ENCODE measurements at regions not wholly inside any gene's neighbourhood (a gene's known extent, or its start where the extent isn't known, plus 50 kb on each side); places are given as distances from the start of the nearest gene placed in this dataset.

DNA sequence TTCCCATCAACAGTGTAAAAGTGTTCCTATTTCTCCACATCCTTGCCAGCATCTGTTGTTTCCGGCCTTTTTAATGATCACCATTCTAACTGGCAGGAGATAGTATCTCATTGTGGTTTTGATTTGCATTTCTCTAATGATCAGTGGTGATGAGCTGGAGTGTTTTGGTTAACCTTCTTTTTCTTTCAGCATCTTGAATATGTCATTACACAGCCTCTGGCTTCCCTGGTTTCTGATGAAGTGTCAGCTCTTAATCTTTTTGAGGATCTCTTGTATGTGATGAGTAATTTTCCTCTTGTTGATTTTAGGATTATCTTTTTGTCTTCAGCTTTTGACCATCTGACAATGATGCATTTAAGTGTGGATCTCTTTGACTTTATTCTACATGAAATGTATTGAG is 133.2 kb upstream of the GRIK3 start:
- TF ChIP-seq SPI1 (IDR thresholded peaks at IDR 0.05; ENCODE audit: borderline replicate concordance, low read depth) (no peak), REST (IDR thresholded peaks at IDR 0.05; ENCODE audit: insufficient replicate concordance, low read depth) (no peak), CTCF (IDR thresholded peaks at IDR 0.05; ENCODE audit: insufficient read depth, low read length) (no peak), GABPA (IDR thresholded peaks at IDR 0.05; ENCODE audit: low read depth) (no peak), POLR2AphosphoS5 (IDR thresholded peaks at IDR 0.05; ENCODE audit: low read depth) (no peak)

DNA sequence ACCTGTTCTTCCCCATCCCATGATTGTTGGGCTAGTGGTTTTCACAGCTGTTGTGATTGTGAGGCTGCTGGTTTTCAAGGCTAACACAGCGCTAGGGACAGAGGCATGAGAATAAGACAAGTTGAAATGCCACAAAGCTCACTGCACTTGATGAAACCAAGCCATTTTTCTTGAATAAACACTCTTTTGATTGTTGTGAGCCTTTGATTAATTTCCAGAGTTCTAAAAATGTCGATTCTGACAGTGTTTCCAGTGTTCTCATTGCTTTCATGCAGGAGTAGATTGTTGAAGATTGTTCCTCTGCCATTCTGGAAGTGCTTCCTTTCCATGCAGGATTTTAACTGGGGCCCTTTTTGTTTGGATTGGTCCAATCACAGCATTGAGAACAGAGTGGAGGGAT is 134.9 kb upstream of the GRIK3 start:
- Histone ChIP-seq H3K4me3 (replicated peaks; ENCODE audit: insufficient read depth, low read length) (no peak overlapping the region), H3K27me3 (ENCODE audit: insufficient read depth, poor library complexity, severe bottlenecking) (peaks cover 5% of the 10 kb centered on the region), H3K27ac (replicated peaks) (no peak overlapping the region)
- no peak for DNase-seq (ENCODE audit: low read depth in 1 of 2, low spot score in 1 of 2)
- TF ChIP-seq SPI1 (IDR thresholded peaks at IDR 0.05; ENCODE audit: borderline replicate concordance, low read depth) (no peak), REST (IDR thresholded peaks at IDR 0.05; ENCODE audit: insufficient replicate concordance, low read depth) (no peak), POLR2AphosphoS5 (IDR thresholded peaks at IDR 0.05; ENCODE audit: low read depth) (no peak), CTCF (IDR thresholded peaks at IDR 0.05; ENCODE audit: insufficient read depth, low read length) (no peak), GABPA (IDR thresholded peaks at IDR 0.05; ENCODE audit: low read depth) (no peak)

More for the DNA sequence above, 133.2 kb upstream of the GRIK3 start:
- H3K4me3 ChIP-seq (replicated peaks; ENCODE audit: insufficient read depth, low read length), result no peak overlapping the region
- H3K27me3 ChIP-seq (ENCODE audit: insufficient read depth, poor library complexity, severe bottlenecking), result peaks cover 5% of the 10 kb centered on the region
- DNase-seq (ENCODE audit: low read depth in 1 of 2, low spot score in 1 of 2), result no peak
- no peak overlapping the region for H3K27ac ChIP-seq (replicated peaks)

DNA sequence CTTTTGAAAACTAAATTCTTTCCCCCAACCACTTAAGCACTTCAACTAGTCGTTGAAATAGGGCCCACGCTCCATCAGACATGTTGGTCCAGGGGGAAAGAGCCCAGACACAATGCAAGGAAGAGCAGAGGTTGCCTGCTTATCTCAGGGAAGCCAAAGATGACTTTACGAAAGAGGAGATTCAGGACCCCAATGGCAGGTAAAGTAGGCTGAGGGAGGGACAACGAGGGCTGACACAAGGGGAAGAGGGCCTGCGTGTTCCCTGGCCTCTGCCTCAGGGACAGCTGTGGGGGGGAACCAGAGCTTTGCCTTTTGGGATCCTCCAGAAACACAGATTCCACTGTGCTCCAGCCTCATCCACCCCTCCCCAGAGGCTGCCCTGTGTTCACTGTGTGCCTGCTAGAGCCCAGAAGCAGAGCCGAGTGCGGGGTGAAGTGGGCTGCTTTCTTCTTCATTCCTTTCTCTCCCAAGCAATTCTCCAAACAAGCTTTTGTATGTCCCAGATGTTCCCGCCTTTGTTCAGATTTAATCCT is 135.5 kb upstream of the GRIK3 start:
- H3K27me3 ChIP-seq (ENCODE audit: insufficient read depth, poor library complexity, severe bottlenecking), result peaks cover 5% of the 10 kb centered on the region
- H3K4me3 ChIP-seq (replicated peaks; ENCODE audit: insufficient read depth, low read length), result no peak overlapping the region
- H3K27ac ChIP-seq (replicated peaks), result no peak overlapping the region
- TF ChIP-seq GABPA (IDR thresholded peaks at IDR 0.05; ENCODE audit: low read depth) (no peak), SPI1 (IDR thresholded peaks at IDR 0.05; ENCODE audit: borderline replicate concordance, low read depth) (no peak), CTCF (IDR thresholded peaks at IDR 0.05; ENCODE audit: insufficient read depth, low read length) (no peak), POLR2AphosphoS5 (IDR thresholded peaks at IDR 0.05; ENCODE audit: low read depth) (no peak), REST (IDR thresholded peaks at IDR 0.05; ENCODE audit: insufficient replicate concordance, low read depth) (no peak)
- no peak for DNase-seq (ENCODE audit: low read depth in 1 of 2, low spot score in 1 of 2)
